ENCODE measurements at regions not wholly inside any gene's neighbourhood (a gene's known extent, or its start where the extent isn't known, plus 50 kb on each side); places are given as distances from the start of the nearest gene placed in this dataset.

DNA sequence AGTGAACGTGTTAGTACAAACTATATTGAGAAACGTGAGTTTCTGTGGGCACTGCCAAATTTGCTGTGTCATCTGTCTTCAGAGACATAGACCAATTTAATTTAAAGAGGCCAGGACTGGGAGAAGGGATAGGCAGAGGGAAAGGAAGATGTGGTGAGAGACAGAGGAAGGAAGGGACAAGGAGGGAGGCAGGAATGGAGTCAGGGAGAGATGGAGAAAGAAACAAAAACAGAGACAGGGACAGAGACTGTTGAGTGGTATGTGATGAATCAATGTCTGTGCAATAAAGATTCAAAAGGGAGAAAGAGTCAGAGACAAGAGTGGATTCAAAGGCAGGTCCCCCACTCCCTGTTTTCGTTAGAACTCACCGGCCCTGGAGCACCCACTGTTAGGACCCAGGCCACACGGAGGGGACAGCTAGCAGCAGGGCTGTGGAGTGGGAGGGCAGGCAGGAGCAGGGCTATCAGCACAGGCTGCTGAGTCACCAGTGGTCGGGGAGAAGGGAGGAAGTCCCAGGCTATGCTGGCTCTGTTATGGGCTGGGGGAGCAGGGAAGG is 51.6 kb upstream of the CHD6 start:
- DNase-seq (ENCODE audit: low spot score): no peak

DNA sequence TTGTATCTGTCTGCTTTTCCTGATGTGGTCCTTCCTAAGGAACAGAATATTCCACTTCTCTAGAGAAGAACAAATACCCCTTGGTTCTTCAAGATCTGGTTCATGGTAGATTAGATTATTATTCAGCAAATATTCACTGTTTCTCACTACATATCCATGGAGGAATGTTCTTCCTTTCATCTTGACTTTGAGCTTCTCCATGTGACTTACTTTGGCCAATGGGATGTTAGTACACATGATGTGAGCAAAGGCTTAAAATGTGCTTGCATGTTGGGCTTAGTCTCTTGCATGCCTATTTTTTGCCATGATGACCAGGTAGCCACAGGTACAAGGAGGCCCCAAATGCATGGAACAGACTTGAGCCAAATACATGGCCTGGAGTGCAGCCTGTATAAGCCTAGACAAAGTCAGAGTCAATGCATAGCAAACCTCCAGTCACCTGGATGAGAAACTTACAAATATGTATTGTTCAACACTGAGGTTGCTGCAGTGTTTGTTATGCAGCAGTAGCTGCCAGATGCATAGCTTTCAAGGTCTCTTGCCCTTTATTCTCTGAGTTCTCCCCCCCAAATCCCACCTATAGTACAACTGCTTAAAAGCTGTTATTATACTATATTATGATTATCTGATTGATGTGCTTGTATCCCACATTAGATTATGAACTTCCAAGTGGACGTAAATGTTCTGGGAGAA is 50.0 kb upstream of the CHD6 start:
- no peak for DNase-seq (ENCODE audit: low spot score)

All from kidney tubule cell (primary cell).